ENCODE measurements at regions not wholly inside any gene's neighbourhood (a gene's known extent, or its start where the extent isn't known, plus 50 kb on each side); places are given as distances from the start of the nearest gene placed in this dataset.
A peak's percentile ranks its signal among the peaks of the same experiment; 100 is the strongest.
"Not testable (repeated sequence)": the region's sequence is repeated elsewhere in the genome, so short reads cannot be mapped to it uniquely, and the experiment has no call there.

GRCh38 chr6:137813308-137813970, 53.6 kb upstream of the TNFAIP3 start:
- H3K27ac ChIP-seq (ENCODE audit: insufficient read depth, low read length), result no peak overlapping the region
- no peak overlapping the region for H3K9ac ChIP-seq (ENCODE audit: insufficient read depth, low read length)
- H3K79me2 ChIP-seq (ENCODE audit: control insufficient read depth, insufficient read depth, low read length), result no peaks in the 10 kb centered on the region
- no peak for TF ChIP-seq CTCF (conservative IDR thresholded peaks at IDR 0.05 in 1 of 2, IDR thresholded peaks at IDR 0.05 in 1 of 2; ENCODE audit: low read depth in 1 of 2, low read length in 2 of 2)
- no peak for TF ChIP-seq EZH2 (IDR thresholded peaks at IDR 0.05; ENCODE audit: low read length, missing control alignments)
- H3K36me3 ChIP-seq (ENCODE audit: control insufficient read depth, insufficient read depth, low read length), result no peaks in the 10 kb centered on the region
- H3K4me1 ChIP-seq (ENCODE audit: control insufficient read depth, extremely low read depth, insufficient read depth, low read length), result no peaks in the 10 kb centered on the region
- no peaks in the 10 kb centered on the region for H3K9me3 ChIP-seq (ENCODE audit: control insufficient read depth, insufficient read depth, low read depth, low read length)
- no peaks in the 10 kb centered on the region for H3K27me3 ChIP-seq (ENCODE audit: control insufficient read depth, insufficient read depth, low read length)
- H2AFZ ChIP-seq (ENCODE audit: low read length), result no peak overlapping the region
- DNase-seq (ENCODE audit: low read depth in 2 of 2), result peak in 1 of 2 donors; percentile 24
- H3K4me2 ChIP-seq (ENCODE audit: extremely low read depth, insufficient read depth, low read length), result no peak overlapping the region
- no peaks in the 10 kb centered on the region for H4K20me1 ChIP-seq (ENCODE audit: control insufficient read depth, extremely low read depth, insufficient read depth, low read length)
- H3K4me3 ChIP-seq (replicated peaks in 1 of 4; ENCODE audit: control extremely low read depth in 1 of 4, insufficient read depth in 1 of 4, low read depth in 3 of 4, low read length in 4 of 4), result no peak overlapping the region

DNA sequence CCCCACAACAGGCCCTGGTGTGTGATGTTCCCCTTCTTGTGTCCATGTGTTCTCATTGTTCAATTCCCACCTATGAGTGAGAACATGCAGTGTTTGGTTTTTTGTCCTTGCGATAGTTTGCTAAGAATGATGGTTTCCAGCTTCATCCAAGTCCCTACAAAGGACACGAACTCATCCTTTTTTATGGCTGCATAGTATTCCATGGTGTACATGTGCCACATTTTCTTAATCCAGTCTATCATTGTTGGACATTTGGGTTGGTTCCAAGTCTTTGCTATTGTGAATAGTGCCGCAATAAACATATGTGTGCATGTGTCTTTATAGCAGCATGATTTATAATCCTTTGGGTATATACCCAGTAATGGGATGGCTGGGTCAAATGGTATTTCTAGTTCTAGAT, 53.0 kb upstream of the TNFAIP3 start:
- H3K27me3 ChIP-seq (ENCODE audit: control insufficient read depth, insufficient read depth, low read length); H2AFZ ChIP-seq (ENCODE audit: low read length); H3K9ac ChIP-seq (ENCODE audit: insufficient read depth, low read length); H3K4me1 ChIP-seq (ENCODE audit: control insufficient read depth, extremely low read depth, insufficient read depth, low read length); H3K79me2 ChIP-seq (ENCODE audit: control insufficient read depth, insufficient read depth, low read length); H4K20me1 ChIP-seq (ENCODE audit: control insufficient read depth, extremely low read depth, insufficient read depth, low read length); H3K36me3 ChIP-seq (ENCODE audit: control insufficient read depth, insufficient read depth, low read length); H3K4me2 ChIP-seq (ENCODE audit: extremely low read depth, insufficient read depth, low read length); H3K27ac ChIP-seq (ENCODE audit: insufficient read depth, low read length); DNase-seq (ENCODE audit: low read depth in 2 of 2); H3K9me3 ChIP-seq (ENCODE audit: control insufficient read depth, insufficient read depth, low read depth, low read length); H3K4me3 ChIP-seq (replicated peaks in 1 of 4; ENCODE audit: control extremely low read depth in 1 of 4, insufficient read depth in 1 of 4, low read depth in 3 of 4, low read length in 4 of 4): not testable (repeated sequence)

GRCh38 chr6:137815692-137816091, 51.4 kb upstream of the TNFAIP3 start:
- H3K79me2 ChIP-seq (ENCODE audit: control insufficient read depth, insufficient read depth, low read length), result no peaks in the 10 kb centered on the region
- H4K20me1 ChIP-seq (ENCODE audit: control insufficient read depth, extremely low read depth, insufficient read depth, low read length), result no peaks in the 10 kb centered on the region
- no peaks in the 10 kb centered on the region for H3K36me3 ChIP-seq (ENCODE audit: control insufficient read depth, insufficient read depth, low read length)
- peaks cover 7% of the 10 kb centered on the region for H3K4me1 ChIP-seq (ENCODE audit: control insufficient read depth, extremely low read depth, insufficient read depth, low read length)
- H3K4me2 ChIP-seq (ENCODE audit: extremely low read depth, insufficient read depth, low read length), result no peak overlapping the region
- no peaks in the 10 kb centered on the region for H3K9me3 ChIP-seq (ENCODE audit: control insufficient read depth, insufficient read depth, low read depth, low read length)
- no peak for DNase-seq (ENCODE audit: low read depth in 2 of 2)
- no peak overlapping the region for H3K9ac ChIP-seq (ENCODE audit: insufficient read depth, low read length)
- H3K27ac ChIP-seq (ENCODE audit: insufficient read depth, low read length), result no peak overlapping the region
- H3K4me3 ChIP-seq (replicated peaks in 1 of 4; ENCODE audit: control extremely low read depth in 1 of 4, insufficient read depth in 1 of 4, low read depth in 3 of 4, low read length in 4 of 4), result no peak overlapping the region
- H3K27me3 ChIP-seq (ENCODE audit: control insufficient read depth, insufficient read depth, low read length), result no peaks in the 10 kb centered on the region
- no peak for TF ChIP-seq CTCF (conservative IDR thresholded peaks at IDR 0.05 in 1 of 2, IDR thresholded peaks at IDR 0.05 in 1 of 2; ENCODE audit: low read depth in 1 of 2, low read length in 2 of 2)
- TF ChIP-seq EZH2 (IDR thresholded peaks at IDR 0.05; ENCODE audit: low read length, missing control alignments), result no peak
- no peak overlapping the region for H2AFZ ChIP-seq (ENCODE audit: low read length)
